CD4-positive, alpha-beta T cell (primary cell): ENCODE measurements at regions not wholly inside any gene's neighbourhood (a gene's known extent, or its start where the extent isn't known, plus 50 kb on each side); places are given as distances from the start of the nearest gene placed in this dataset.

Experiments
- ATAC-seq: fragments of 200-7000 bp; cut with Tn5 transposase; one replicate; pipeline ENCODE4 v1.10.0; 2022; ENCODE audit warnings: mild to moderate bottlenecking; ENCODE audit not compliant: poor library complexity
- CTCF ChIA-PET: fragments of 350-600 bp; sonication (Branson Sonifier 250); formaldehyde crosslinking; loops from one replicate; lab custom pipeline; 2021; ENCODE audit warnings: antibody characterized with exemption, inconsistent platforms; lab: Charles Lee
- POLR2A ChIA-PET: fragments of 350-600 bp; sonication (Branson Sonifier 250); formaldehyde crosslinking; loops from one replicate; lab custom pipeline; 2021; ENCODE audit warnings: antibody characterized with exemption, inconsistent platforms; lab: Charles Lee
- DNase-seq, 14 experiments: peaks; one replicate each; pipeline ENCODE4 v3.0.0-alpha.2; 2013 to 2020; ENCODE audit warnings: mixed read lengths in 2 of 14
- H3K27ac ChIP-seq, 2 donors: one replicate each; pipeline versions ENCODE4 v1.5.1 to v1.7.0; 2013; ENCODE audit warnings: low read length in 2 of 2, low read depth in 1 of 2, mild to moderate bottlenecking in 1 of 2
- H3K27me3 ChIP-seq, 2 experiments: 1 replicate in 1 of 2; 2 replicates in 1 of 2; pipeline versions ENCODE4 v1.6.1 to v1.7.0; 2013; ENCODE audit warnings: low read length in 2 of 2, control low read depth in 1 of 2, mild to moderate bottlenecking in 1 of 2, moderate library complexity in 1 of 2; ENCODE audit not compliant: insufficient read depth in 2 of 2, control insufficient read depth in 1 of 2
- H3K36me3 ChIP-seq: one replicate; pipeline ENCODE4 v1.6.1; 2013; ENCODE audit warnings: low read length, control low read depth; ENCODE audit not compliant: insufficient read depth
- H3K4me1 ChIP-seq: one replicate; pipeline ENCODE4 v1.6.1; 2013; ENCODE audit warnings: low read length, control low read depth; ENCODE audit not compliant: insufficient read depth
- H3K4me3 ChIP-seq: one replicate; pipeline ENCODE4 v1.5.1; 2013; ENCODE audit warnings: mild to moderate bottlenecking, low read length, moderate library complexity
- H3K9me3 ChIP-seq, 2 experiments: 1 replicate in 1 of 2; 2 replicates in 1 of 2; pipeline versions ENCODE4 v1.6.1 to v1.7.0; 2013; ENCODE audit warnings: low read length in 2 of 2, mild to moderate bottlenecking in 2 of 2, control low read depth in 1 of 2, moderate library complexity in 1 of 2; ENCODE audit not compliant: control insufficient read depth in 1 of 2, insufficient read depth in 1 of 2
- H3K27ac Mint-ChIP-seq: one replicate; pipeline ENCODE4 v1.8.0; 2020; ENCODE audit warnings: mixed read lengths
- H3K27me3 Mint-ChIP-seq: one replicate; pipeline ENCODE4 v1.8.0; 2021; ENCODE audit warnings: mixed read lengths
- H3K36me3 Mint-ChIP-seq: one replicate; pipeline ENCODE4 v1.8.0; 2021; ENCODE audit warnings: low read depth, mixed read lengths
- H3K4me1 Mint-ChIP-seq: one replicate; pipeline ENCODE4 v1.8.0; 2021; ENCODE audit warnings: low read depth, mixed read lengths
- H3K4me3 Mint-ChIP-seq: one replicate; pipeline ENCODE4 v1.8.0; 2020; ENCODE audit warnings: mild to moderate bottlenecking, mixed read lengths
- H3K9me3 Mint-ChIP-seq: one replicate; pipeline ENCODE4 v1.8.0; 2020; ENCODE audit warnings: mixed read lengths
- intact Hi-C, 2 experiments: fragments of 100-400 bp; cut with DNase I in 1 of 2; cut with micrococcal nuclease in 1 of 2; formaldehyde crosslinking; loops; one replicate each; pipeline versions ENCODE4 v1.15.1 to v1.9.0; 2023 to 2025; cut with DNase I, micrococcal nuclease
- TF ChIP-seq, protein P1 (sequence below): fragments of 200-600 bp; IDR thresholded peaks from one replicate; pipeline ENCODE4 v1.8.0; 2022; ENCODE audit warnings: antibody characterized with exemption, mild to moderate bottlenecking

DNA sequence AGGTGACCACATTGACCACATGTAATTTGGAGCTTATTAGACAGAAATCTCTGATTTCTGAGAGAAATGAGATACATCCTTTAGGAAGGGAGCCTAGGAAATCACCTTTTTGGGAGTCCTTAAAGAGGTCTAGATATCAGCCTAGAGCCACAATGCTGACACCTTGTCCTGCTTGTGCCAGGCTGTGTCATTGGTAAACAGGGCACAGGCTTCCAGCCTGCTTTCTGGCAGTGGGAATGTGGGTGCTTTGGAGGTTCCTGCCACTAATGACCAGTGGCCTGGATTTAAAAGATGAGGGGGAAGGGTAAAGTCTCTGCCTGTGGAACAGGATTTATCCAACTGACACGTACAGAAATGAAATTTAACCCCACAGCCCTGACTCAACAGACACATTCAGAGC is 169.8 kb upstream of the KBTBD8 start:
- Histone ChIP-seq H3K27ac (no peak overlapping the region), H3K36me3 (no peaks in the 10 kb centered on the region), H3K27me3 (peaks cover 0 to 3% of the 10 kb centered on the region in 2 experiments), H3K4me1 (no peaks in the 10 kb centered on the region), H3K4me3 (no peak overlapping the region), H3K9me3 (no peaks in the 10 kb centered on the region)
- no peak overlapping the region for H3K4me3 Mint-ChIP-seq
- POLR2A ChIA-PET, result no interaction called here
- intact Hi-C loops, result no loop called here
- ATAC-seq, result no peak
- H3K9me3 Mint-ChIP-seq, result no peaks in the 10 kb centered on the region
- DNase-seq, result no peak
- CTCF ChIA-PET, result no interaction called here
- no peaks in the 10 kb centered on the region for H3K36me3 Mint-ChIP-seq
- H3K27me3 Mint-ChIP-seq, result peaks cover 29% of the 10 kb centered on the region
- no peaks in the 10 kb centered on the region for H3K4me1 Mint-ChIP-seq
- TF ChIP-seq, protein P1, sequence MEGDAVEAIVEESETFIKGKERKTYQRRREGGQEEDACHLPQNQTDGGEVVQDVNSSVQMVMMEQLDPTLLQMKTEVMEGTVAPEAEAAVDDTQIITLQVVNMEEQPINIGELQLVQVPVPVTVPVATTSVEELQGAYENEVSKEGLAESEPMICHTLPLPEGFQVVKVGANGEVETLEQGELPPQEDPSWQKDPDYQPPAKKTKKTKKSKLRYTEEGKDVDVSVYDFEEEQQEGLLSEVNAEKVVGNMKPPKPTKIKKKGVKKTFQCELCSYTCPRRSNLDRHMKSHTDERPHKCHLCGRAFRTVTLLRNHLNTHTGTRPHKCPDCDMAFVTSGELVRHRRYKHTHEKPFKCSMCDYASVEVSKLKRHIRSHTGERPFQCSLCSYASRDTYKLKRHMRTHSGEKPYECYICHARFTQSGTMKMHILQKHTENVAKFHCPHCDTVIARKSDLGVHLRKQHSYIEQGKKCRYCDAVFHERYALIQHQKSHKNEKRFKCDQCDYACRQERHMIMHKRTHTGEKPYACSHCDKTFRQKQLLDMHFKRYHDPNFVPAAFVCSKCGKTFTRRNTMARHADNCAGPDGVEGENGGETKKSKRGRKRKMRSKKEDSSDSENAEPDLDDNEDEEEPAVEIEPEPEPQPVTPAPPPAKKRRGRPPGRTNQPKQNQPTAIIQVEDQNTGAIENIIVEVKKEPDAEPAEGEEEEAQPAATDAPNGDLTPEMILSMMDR, result no peak
- no peak overlapping the region for H3K27ac Mint-ChIP-seq

DNA sequence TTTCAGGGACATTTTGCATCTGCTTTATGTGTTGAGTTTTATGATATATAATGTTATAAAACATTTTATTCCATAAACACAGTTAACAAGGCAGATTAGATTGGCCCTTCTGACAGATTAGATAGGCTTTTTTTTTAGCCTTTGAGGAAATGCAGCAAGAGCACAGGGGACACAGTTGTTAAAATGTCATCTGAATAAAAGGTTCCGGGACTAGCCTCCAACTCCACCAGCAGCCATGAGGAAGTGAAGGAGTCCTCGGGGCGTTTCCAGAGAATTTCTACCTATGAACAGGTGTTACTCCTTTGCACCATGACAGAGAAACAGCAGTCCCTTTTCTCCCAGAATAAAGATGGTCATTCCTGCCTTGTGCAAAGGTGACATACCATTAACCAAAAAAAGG is 167.8 kb upstream of the KBTBD8 start:
- Mint-ChIP-seq H3K27ac (no peak overlapping the region), H3K36me3 (no peaks in the 10 kb centered on the region), H3K27me3 (peaks cover 33% of the 10 kb centered on the region), H3K4me3 (no peak overlapping the region), H3K4me1 (no peaks in the 10 kb centered on the region), H3K9me3 (no peaks in the 10 kb centered on the region)
- Histone ChIP-seq H3K36me3 (no peaks in the 10 kb centered on the region), H3K27ac (no peak overlapping the region), H3K27me3 (peaks cover 0 to 3% of the 10 kb centered on the region in 2 experiments), H3K4me1 (no peaks in the 10 kb centered on the region), H3K9me3 (no peaks in the 10 kb centered on the region), H3K4me3 (no peak overlapping the region)
- no peak for DNase-seq
- TF ChIP-seq, protein P1, result no peak
- ATAC-seq, result no peak
- POLR2A ChIA-PET, result no interaction called here
- CTCF ChIA-PET, result no interaction called here
- intact Hi-C loops, result no loop called here

DNA sequence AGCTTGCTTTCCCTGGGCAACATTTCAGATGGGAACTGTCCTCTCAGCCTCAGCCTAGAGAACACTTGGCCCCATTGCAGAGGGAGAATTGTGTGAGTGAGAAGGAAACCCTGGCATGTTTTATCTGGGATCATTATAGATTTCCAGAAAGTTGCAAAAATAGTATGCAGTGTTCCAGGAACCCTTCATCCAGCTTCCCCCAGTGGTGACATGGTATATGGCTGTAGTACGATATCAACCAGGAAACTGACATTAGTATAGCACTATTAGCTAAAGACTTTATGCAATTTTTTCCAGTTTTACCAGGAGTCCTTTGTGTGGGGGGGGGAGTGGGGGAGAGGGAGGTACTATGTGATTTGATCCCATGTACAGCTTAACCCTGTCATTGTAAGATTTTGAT is 166.2 kb upstream of the KBTBD8 start:
- ChIA-PET POLR2A (no interaction called here), CTCF (interaction anchor here (0.6 to 1.0 kb wide), 3 partner anchors 10 to 651 kb away, joined by 3 read pairs; no protein-coding TSS in a partner anchor)
- ATAC-seq (no peak), DNase-seq (no peak)
- Mint-ChIP-seq H3K27me3 (peaks cover 32% of the 10 kb centered on the region), H3K4me1 (no peaks in the 10 kb centered on the region), H3K27ac (no peak overlapping the region), H3K9me3 (no peaks in the 10 kb centered on the region), H3K36me3 (no peaks in the 10 kb centered on the region), H3K4me3 (no peak overlapping the region)
- intact Hi-C loops, result no loop called here
- TF ChIP-seq, protein P1, result no peak
- Histone ChIP-seq H3K27ac (no peak overlapping the region), H3K4me1 (no peaks in the 10 kb centered on the region), H3K27me3 (peaks cover 0 to 3% of the 10 kb centered on the region in 2 experiments), H3K9me3 (no peaks in the 10 kb centered on the region), H3K4me3 (no peak overlapping the region), H3K36me3 (no peaks in the 10 kb centered on the region)
